ENCODE measurements at regions not wholly inside any gene's neighbourhood (a gene's known extent, or its start where the extent isn't known, plus 50 kb on each side); places are given as distances from the start of the nearest gene placed in this dataset.
A peak's percentile ranks its signal among the peaks of the same experiment; 100 is the strongest.

- DNase-seq: peak; percentile 15
Measured at GRCh38 chr20:40265825-40266533, 423.1 kb downstream of the MAFB start.

GRCh38 chr20:40262219-40262618 is 426.8 kb downstream of the MAFB start:
- DNase-seq: no peak

GRCh38 chr20:40258931-40259330 is 430.1 kb downstream of the MAFB start:
- DNase-seq: no peak

GRCh38 chr20:40257763-40258162 is 431.3 kb downstream of the MAFB start:
- no peak for DNase-seq

DNA sequence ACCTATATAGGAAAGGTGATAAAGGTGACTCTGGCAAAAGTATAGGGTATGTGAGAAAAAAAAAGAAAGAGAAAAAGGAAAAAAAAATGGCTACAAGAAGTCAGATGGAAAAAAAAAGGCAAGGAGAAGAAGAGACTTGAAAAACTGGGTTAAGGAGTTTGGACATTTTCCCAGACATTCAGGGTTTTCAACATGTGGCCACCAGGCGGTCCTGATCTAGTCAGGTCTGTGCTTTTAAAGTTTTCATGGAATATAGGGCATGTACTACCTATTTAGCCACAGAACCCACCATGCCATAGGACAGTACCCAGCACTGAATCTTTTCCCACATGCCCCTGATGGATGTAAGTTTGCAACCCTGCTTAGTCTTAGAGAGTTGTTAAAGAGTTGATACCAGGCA is 433.7 kb downstream of the MAFB start:
- no peak for DNase-seq

DNA sequence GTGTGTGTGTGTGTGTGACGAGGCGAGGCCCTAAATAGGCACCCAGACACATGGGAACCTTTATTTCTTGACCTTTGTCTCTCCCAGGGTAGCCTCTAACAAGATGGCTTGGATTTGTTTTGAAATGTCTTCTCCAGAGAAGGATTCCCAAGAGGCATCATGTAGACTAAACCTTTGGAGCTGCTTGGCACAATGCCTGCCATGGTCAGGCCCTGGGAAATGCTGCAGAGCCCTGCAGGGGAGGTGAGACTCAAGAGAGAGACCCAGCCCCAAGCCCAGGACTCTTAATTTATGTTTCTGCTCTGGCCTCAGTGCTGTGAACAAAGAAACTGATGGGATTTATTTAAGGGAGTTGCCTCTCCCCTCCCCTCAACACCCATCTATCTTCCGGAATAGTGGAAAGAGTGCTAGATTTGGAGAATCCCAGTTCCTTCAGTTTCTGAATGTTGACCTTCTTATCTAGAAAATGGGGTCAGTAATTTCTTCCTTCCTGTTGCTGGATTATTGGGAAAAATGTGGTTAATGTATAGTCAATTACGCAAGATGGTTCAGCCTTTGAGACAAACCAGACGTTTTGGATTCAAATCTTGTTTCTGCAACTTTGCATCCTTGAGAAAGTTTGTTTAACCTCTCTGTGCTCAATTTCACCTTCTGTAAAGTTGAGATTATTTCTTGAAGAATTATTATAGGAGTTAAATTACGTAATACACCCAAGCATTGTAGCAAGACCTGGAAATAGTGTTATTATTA is 434.8 kb downstream of the MAFB start:
- no peak for DNase-seq

DNA sequence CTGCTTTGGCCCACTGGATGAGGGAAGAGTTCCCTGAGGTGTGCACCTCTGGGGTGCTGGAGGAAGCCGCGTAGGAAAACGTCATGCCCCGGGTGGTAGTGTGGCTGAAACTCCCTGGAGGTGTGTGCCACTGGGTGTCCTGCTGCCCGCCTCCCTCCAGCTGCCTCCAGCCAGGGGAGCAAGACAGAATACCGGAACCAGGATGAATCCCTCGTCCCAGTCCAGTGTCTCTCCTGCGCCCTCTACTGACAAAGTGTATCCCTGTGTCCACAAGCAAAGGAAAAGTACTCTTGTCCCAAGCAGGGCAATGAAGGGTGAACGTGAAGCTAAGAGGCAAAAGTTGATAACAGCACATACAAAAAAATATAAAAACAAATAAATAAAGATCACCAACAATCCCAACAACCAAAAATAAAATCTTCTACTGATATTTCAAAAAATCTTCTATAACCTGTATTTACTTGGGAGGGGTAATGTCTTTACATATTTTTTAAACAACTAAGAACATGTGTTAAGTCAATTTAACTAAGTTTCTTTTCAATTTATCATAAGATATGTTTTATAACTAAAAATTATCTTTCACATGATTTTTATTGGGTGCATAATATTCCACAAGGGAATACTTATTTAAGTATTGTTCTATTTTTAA is 437.6 kb downstream of the MAFB start:
- peak; percentile 2 for DNase-seq

DNA sequence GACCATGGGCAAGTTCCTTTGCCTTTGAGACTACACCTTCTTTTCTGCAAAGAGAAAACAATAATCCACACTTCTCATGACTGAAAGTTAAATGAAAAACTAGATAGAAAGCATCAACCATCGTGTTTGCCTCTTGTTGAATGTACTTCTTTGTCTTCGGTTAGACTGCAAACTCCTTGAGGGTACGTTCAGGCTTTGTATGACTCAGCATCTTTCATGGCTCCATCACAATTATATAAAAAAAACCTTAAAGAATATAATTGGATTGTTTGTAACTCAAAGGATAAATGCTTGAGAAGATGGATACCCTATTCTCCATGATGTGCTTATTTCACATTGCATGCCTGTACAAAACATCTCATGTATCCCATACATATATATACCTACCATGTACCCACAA is 439.2 kb downstream of the MAFB start:
- no peak for DNase-seq

DNA sequence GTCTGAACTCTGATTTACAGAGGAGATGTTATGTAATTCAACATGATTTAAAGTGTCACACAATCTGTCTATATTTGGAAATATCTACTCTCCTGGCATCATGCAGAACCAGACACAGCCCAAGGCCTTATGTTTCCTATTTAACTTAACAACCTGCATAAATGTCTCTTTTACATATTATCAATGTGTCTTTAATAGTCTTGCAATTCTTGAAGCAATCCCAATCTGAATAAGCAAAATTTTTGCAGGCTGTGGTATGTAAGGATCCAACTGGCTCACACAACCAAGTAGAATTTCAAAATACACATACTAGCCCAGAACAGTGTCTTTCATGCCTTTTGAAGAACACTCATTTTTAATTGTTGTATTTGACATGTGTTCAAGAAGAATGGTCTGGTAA is 443.2 kb downstream of the MAFB start:
- no peak for DNase-seq

- no peak for DNase-seq
Measured at GRCh38 chr20:40244286-40244685, 444.8 kb downstream of the MAFB start.

GRCh38 chr20:40241596-40242343 is 447.3 kb downstream of the MAFB start:
- DNase-seq: no peak

GRCh38 chr20:40238511-40238910 is 450.5 kb downstream of the MAFB start:
- DNase-seq: no peak

- DNase-seq: no peak
Measured at GRCh38 chr20:40234593-40234992, 454.4 kb downstream of the MAFB start.

GRCh38 chr20:40233406-40233805 is 455.6 kb downstream of the MAFB start:
- DNase-seq: no peak

GRCh38 chr20:40232756-40233155 is 456.3 kb downstream of the MAFB start:
- no peak for DNase-seq

GRCh38 chr20:40232273-40232672 is 456.8 kb downstream of the MAFB start:
- no peak for DNase-seq

GRCh38 chr20:40230486-40230885 is 458.6 kb downstream of the MAFB start:
- DNase-seq: no peak

DNA sequence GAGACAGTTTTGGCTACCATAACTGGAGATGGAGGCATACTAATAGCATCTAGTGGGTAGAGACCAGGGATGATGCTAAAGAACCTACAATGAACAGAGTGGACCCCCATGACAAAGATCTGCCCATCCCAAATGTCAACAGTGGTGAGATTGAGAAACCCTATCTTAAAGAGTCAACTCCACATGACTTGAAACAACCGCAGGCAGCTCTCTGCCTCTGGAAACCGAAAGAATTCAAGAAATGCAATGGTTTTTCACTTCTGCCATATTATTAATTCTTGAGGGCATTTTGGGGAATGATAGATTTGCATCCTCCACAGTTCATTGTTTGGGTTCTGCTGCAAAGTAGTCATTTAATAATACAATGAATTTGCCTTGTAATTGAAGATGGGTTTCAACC is 463.4 kb downstream of the MAFB start:
- no peak for DNase-seq

- DNase-seq: no peak
Measured at GRCh38 chr20:40223810-40224209, 465.2 kb downstream of the MAFB start.

DNA sequence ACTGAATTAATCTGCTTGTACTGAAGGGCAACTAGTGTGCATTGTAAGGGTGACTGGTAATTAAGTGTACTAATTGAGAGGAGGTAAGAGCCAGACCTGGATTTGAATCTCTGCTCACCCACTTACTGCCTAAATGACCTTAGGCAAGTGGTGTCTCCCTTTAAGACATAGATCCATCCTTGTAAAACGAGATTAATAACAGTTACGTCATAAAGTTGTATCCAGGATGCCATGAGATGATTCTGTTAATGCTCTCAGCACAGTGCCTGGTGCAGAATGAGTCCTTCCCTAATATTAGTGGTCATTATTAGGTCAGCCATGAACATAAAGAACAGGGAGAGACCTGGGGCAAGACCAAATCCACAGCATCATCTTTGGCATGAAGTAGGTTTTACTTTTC is 470.1 kb downstream of the MAFB start:
- no peak for DNase-seq

DNA sequence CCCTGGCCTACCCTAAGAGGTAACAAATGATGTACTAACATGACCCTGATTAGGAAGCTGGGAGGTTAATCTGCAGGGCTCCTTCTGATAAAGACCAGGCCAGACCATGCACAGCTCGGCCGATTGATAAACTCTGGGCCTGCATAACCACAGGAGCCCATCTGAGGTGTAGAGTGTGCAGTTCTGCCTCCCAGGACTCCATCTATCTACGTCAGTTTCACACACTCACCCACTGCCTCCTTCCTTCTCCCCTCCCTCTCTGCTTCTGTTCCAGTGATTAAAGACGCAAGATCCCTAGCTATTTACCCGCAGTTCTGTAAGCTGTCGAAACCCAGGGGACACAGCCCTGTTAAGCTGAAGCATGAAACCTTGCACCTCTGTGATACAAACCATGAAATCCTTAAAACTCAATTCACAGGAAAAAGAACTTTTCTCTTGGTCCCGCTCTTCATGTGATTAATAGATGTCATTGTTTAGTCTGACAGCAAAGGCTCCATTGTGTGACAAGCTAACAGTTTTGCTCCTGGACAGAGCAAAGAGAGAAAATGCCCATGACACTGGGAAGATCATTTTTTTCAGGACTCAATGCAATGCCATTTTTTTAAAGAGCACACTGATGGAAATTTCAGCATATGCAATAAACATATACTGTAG is 470.6 kb downstream of the MAFB start:
- no peak for DNase-seq

GRCh38 chr20:40207655-40208054 is 481.4 kb downstream of the MAFB start:
- no peak for DNase-seq

DNA sequence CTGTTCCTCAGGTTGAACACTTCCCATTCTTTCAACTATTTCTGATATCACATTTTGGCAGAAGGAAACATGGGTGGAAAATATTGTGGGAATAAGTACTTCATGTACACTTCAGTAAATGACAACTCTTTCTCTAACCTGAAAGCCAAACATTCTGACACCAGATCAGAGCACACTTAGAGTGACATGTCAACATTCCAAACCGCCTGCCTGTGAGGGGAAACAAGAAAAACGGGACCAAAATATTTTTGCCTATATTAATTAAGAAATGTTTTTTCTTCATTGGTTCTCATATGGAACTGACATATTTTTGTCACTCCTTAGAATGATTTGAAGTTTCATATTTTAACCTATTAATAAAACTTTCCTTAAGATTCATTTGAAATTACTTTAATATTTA is 483.1 kb downstream of the MAFB start:
- DNase-seq: no peak
